Activated CD4-positive, alpha-beta T cell treated with anti-CD3 and anti-CD28 coated beads for 36 hours (primary cell): ENCODE measurements at regions not wholly inside any gene's neighbourhood (a gene's known extent, or its start where the extent isn't known, plus 50 kb on each side); places are given as distances from the start of the nearest gene placed in this dataset.

Source experiments
- ATAC-seq: fragments of 200-7000 bp; cut with Tn5 transposase; one replicate; pipeline ENCODE4 v1.10.0; 2021; ENCODE audit warnings: mild to moderate bottlenecking, moderate library complexity
- CTCF ChIA-PET: fragments of 350-600 bp; sonication (Branson Sonifier 250); formaldehyde crosslinking; loops from one replicate; lab custom pipeline; 2021; ENCODE audit warnings: antibody characterized with exemption; lab: Charles Lee
- POLR2A ChIA-PET: fragments of 350-600 bp; sonication (Branson Sonifier 250); formaldehyde crosslinking; loops from one replicate; lab custom pipeline; 2021; ENCODE audit warnings: antibody characterized with exemption, inconsistent platforms; lab: Charles Lee
- DNase-seq: peaks from one replicate; pipeline ENCODE4 v3.0.0-alpha.2; 2020
- H3K27ac Mint-ChIP-seq: one replicate; pipeline ENCODE4 v1.8.0; 2021; ENCODE audit warnings: mixed read lengths
- H3K27me3 Mint-ChIP-seq: one replicate; pipeline ENCODE4 v1.8.0; 2021; ENCODE audit warnings: mixed read lengths
- H3K36me3 Mint-ChIP-seq: one replicate; pipeline ENCODE4 v1.8.0; 2021; ENCODE audit warnings: low read depth, mixed read lengths
- H3K4me1 Mint-ChIP-seq: one replicate; pipeline ENCODE4 v1.8.0; 2021; ENCODE audit warnings: mixed read lengths
- H3K4me3 Mint-ChIP-seq: one replicate; pipeline ENCODE4 v1.8.0; 2021; ENCODE audit warnings: mild to moderate bottlenecking, moderate library complexity, mixed read lengths
- H3K9me3 Mint-ChIP-seq: one replicate; pipeline ENCODE4 v1.8.0; 2021; ENCODE audit warnings: low read depth, mixed read lengths
- intact Hi-C, 2 experiments: fragments of 100-400 bp; cut with DNase I in 1 of 2; cut with micrococcal nuclease in 1 of 2; formaldehyde crosslinking; loops; one replicate each; pipeline versions ENCODE4 v1.14.2 to v1.15.1; 2022 to 2024; cut with DNase I, micrococcal nuclease

DNA sequence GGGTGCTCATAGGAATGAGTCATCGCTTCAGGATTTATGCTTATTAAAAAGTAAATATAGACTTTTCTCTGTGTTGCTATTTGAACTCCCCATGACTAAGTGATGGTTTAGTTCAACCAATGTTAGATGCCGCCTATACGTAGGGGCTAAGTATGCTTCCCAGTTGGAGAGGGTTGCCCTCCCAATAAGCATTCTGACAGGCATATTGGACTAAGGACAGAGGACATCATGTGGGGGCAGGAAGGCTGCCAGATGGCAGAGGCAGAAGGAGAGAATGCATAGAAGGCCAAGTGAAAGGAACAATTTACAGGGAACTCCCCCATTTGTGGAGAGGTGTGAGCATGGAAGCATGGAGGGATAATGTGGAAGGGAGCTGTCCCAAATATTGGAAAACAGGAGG lies 318.4 kb upstream of the OBI1 start:
- Mint-ChIP-seq H3K27me3 (peaks cover 10% of the 10 kb centered on the region), H3K4me3 (no peak overlapping the region), H3K36me3 (no peaks in the 10 kb centered on the region), H3K4me1 (no peaks in the 10 kb centered on the region), H3K27ac (no peak overlapping the region), H3K9me3 (no peaks in the 10 kb centered on the region)
- ChIA-PET POLR2A (no interaction called here), CTCF (interaction anchor here (0.7 to 2.0 kb wide), 3 partner anchors 9 to 839 kb away, joined by 3 to 7 read pairs (median 6); no protein-coding TSS in a partner anchor)
- ATAC-seq: no peak
- DNase-seq: no peak
- intact Hi-C loops: loop anchor here (5.0 kb wide), 2 partner anchors 660 to 735 kb away; no protein-coding TSS in a partner anchor

DNA sequence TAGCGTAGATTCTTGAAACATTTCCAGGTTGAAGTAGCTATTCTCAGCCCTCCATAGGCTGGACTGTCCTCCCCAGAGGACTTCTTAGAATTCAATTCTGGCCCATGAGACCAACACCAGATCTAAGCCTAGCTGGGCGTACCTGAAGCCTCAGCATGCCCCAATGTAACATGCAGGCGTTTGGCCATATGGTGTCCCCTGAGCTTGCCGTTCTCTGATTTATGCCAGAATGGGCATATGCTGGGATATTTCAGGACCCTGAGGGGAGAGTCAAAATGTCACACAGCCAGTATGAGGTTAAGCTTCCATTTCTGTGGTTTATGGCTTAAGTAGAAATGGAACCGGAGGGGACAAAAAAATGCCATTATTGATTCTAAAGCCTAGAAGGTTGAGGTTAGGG lies 317.7 kb upstream of the OBI1 start:
- intact Hi-C loops: loop anchor here (5.0 kb wide), 2 partner anchors 659 to 734 kb away; no protein-coding TSS in a partner anchor
- Mint-ChIP-seq H3K27me3 (peaks cover 10% of the 10 kb centered on the region), H3K4me1 (no peaks in the 10 kb centered on the region), H3K9me3 (no peaks in the 10 kb centered on the region), H3K36me3 (no peaks in the 10 kb centered on the region), H3K4me3 (no peak overlapping the region), H3K27ac (no peak overlapping the region)
- POLR2A ChIA-PET: no interaction called here
- CTCF ChIA-PET: interaction anchor here (0.7 to 1.6 kb wide), 3 partner anchors 736 to 839 kb away, joined by 3 to 7 read pairs (median 3); no protein-coding TSS in a partner anchor
- ATAC-seq (no peak), DNase-seq (no peak)

DNA sequence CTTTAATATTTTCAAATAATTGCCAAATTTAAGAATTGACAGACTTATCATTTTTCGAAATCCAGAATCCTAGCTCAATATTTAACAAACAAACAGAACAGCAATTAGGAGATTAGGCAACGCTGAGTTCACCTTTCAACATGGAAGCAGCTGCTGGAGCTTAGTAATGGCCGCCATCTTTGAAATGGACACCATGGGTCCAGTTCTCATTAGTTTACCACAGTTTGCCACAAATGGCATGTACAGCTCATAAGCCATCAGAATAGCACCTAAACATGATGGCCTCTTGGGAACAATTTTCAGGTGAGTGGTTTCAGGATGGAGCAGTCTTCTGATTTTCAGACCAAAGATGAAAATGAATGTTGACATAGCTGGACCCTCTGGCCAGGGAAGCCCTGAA lies 313.6 kb upstream of the OBI1 start:
- Mint-ChIP-seq H3K4me1 (no peaks in the 10 kb centered on the region), H3K27ac (no peak overlapping the region), H3K4me3 (no peak overlapping the region), H3K27me3 (peaks cover 12% of the 10 kb centered on the region), H3K9me3 (no peaks in the 10 kb centered on the region), H3K36me3 (no peaks in the 10 kb centered on the region)
- ChIA-PET POLR2A (no interaction called here), CTCF (interaction anchor here (0.7 kb wide), 1 partner anchor 286 kb away, joined by 3 read pairs; no protein-coding TSS in a partner anchor)
- DNase-seq (no peak), ATAC-seq (no peak)
- intact Hi-C loops: no loop called here

DNA sequence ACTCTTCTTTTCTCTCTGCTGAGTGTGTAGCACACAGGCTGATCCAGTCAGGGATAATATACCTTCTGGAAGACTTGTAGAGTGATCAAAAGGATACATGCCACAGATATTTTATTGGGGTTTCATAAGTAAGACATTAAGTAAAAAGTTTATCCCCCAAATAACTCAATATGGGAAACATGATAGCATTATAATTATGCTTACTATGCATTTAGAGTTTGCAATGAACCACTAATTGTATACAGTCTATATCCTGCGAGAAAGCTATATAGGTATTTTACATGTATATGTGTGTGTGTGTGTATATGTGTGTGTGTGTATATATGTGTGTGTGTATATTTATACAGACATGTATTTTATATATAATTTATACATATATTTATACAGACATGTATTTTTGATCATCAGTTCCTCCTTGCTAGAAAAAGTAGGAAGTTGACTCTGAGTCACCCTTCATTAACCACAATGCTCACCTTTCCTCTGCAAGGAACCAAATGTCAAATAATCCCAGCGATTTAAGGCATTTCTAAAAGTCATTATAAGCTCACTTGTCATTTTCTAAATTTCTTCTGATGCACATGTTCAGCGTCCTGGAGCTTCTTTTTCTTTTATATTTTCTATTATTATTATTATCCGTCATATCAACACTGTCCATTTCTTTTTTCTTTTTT lies 312.5 kb upstream of the OBI1 start:
- CTCF ChIA-PET: no interaction called here
- POLR2A ChIA-PET: no interaction called here
- Mint-ChIP-seq H3K4me1 (no peaks in the 10 kb centered on the region), H3K27ac (no peak overlapping the region), H3K9me3 (no peaks in the 10 kb centered on the region), H3K36me3 (no peaks in the 10 kb centered on the region), H3K27me3 (peaks cover 9% of the 10 kb centered on the region), H3K4me3 (no peak overlapping the region)
- DNase-seq: no peak
- intact Hi-C loops: no loop called here
- no peak for ATAC-seq

DNA sequence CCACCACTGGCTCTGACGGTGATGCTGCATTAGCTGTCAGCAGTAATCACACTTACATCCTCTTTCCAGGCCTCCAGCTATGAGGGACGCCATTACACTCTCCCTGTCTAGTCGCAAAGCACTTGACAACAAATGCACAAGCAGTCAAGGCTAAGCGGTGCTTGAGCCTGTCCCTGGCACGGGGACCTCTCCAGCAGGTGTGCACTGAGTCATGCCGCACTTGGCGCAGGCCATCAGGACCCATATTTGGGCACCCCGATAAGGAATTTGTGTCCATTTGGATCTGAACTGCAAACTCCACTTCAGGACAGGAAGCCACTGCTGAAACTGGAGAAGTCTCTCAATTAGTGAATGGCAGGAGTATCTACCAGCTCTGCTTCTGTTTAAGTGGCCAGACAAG lies 301.9 kb upstream of the OBI1 start:
- ATAC-seq (no peak), DNase-seq (no peak)
- Mint-ChIP-seq H3K4me3 (no peak overlapping the region), H3K4me1 (no peaks in the 10 kb centered on the region), H3K27me3 (peaks cover 4% of the 10 kb centered on the region), H3K36me3 (no peaks in the 10 kb centered on the region), H3K27ac (no peak overlapping the region), H3K9me3 (no peaks in the 10 kb centered on the region)
- intact Hi-C loops: no loop called here
- ChIA-PET POLR2A (no interaction called here), CTCF (interaction anchor here (2.4 kb wide), 1 partner anchor 18 kb away, joined by 9 read pairs; no protein-coding TSS in a partner anchor)

DNA sequence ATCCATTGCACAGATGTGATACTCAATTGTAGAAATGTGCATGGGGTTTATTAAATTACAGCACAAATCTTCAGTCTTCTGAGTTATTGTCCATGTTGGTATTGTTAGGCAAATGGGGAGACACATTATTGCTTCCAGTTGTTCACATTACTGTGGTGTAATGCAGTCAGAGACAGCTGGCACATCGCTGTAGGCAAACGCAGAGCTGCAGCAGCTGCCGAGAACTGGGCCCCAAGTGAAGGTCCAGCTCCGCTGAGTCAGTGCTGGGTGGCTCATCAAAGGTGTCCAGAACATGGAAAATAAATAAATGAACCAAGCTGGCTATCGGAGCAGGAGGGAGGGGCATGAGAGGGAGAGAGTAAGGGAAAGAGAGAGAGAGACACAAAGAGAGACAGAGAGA lies 299.1 kb upstream of the OBI1 start:
- Mint-ChIP-seq H3K4me1 (no peaks in the 10 kb centered on the region), H3K27ac (no peak overlapping the region), H3K27me3 (peaks cover 4% of the 10 kb centered on the region), H3K4me3 (no peak overlapping the region), H3K9me3 (no peaks in the 10 kb centered on the region), H3K36me3 (no peaks in the 10 kb centered on the region)
- DNase-seq: no peak
- intact Hi-C loops: no loop called here
- no peak for ATAC-seq
- POLR2A ChIA-PET: no interaction called here
- CTCF ChIA-PET: no interaction called here

DNA sequence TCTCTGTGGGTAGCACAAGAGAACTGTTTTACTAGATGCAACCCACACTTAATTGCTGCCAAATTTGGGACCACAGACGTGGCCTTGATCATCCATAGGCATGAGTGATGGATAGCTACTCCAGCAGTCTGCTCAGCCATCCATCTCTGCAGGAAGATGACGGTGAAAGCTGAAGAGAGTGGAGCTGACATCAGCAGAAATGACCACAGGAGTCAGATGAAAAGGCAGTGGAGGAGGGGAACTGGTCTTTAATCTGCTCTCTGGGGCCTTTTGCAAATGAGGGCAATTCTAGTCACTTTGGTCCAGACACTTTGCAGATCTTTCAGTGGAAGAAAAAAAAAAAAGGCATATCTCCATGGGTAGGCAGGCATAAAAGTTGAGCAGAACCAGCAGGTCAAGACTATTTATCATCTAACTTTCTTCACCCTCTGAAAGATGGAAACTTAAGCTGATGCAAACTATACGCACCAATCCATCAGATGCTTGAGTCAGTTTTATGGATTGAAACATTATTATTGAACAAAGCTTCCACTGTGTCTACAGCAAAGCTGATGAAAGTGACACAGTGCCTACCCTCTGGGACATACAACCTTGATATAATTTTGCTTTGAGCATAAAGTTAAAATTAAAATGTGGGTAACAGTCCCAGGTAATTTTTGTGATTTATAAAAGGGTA lies 281.6 kb upstream of the OBI1 start:
- POLR2A ChIA-PET: no interaction called here
- Mint-ChIP-seq H3K27me3 (no peaks in the 10 kb centered on the region), H3K27ac (no peak overlapping the region), H3K9me3 (no peaks in the 10 kb centered on the region), H3K36me3 (no peaks in the 10 kb centered on the region), H3K4me1 (no peaks in the 10 kb centered on the region), H3K4me3 (no peak overlapping the region)
- ATAC-seq (no peak), DNase-seq (no peak)
- intact Hi-C loops: no loop called here
- CTCF ChIA-PET: no interaction called here

DNA sequence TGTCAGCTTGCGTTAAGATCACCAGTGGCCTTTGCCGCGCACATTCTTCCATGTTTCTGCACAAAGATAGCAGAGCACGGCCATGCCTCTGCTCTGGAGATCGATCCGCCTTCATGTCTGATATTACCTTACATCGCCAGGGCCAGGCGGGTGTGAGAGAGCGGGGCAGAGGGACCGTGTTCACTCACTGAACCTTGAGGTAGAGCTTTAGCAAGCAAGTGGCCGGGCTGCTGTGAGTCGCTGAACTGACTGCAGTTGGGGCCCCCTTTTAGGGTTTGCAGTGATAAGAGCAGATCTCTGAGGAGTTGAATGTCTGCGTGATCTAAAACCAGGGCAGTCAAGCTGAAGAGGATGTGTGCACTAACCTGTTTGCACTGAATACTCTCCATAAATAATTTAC lies 275.4 kb upstream of the OBI1 start:
- Mint-ChIP-seq H3K27ac (no peak overlapping the region), H3K27me3 (peaks cover 6% of the 10 kb centered on the region), H3K36me3 (no peaks in the 10 kb centered on the region), H3K4me1 (no peaks in the 10 kb centered on the region), H3K9me3 (no peaks in the 10 kb centered on the region), H3K4me3 (no peak overlapping the region)
- no peak for ATAC-seq
- DNase-seq: no peak
- ChIA-PET CTCF (no interaction called here), POLR2A (no interaction called here)
- intact Hi-C loops: no loop called here

DNA sequence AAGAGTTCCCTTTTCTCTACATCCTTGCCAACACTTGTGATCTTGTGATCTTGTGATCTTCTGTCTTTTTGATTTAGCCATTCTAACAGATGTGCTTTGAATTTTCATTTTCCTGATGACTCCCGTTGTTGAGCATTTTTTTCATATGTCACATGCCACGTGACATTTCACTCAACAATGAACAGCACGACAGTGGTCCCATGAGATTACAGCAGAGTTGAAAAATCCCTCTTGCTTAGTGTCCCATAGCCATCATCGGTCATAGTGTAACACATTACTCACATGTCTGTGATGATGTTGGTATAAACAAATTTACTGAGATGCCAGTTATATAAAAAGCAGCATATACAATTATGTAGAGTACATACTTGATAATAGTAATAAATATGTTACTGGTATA lies 256.1 kb upstream of the OBI1 start:
- H3K4me1 Mint-ChIP-seq: no peaks in the 10 kb centered on the region
- no peak overlapping the region for H3K27ac Mint-ChIP-seq
- ChIA-PET POLR2A (no interaction called here), CTCF (no interaction called here)
- no peaks in the 10 kb centered on the region for H3K9me3 Mint-ChIP-seq
- H3K27me3 Mint-ChIP-seq: peaks cover 6% of the 10 kb centered on the region
- no peaks in the 10 kb centered on the region for H3K36me3 Mint-ChIP-seq
- ATAC-seq (no peak), DNase-seq (no peak)
- H3K4me3 Mint-ChIP-seq: no peak overlapping the region
- intact Hi-C loops: no loop called here

DNA sequence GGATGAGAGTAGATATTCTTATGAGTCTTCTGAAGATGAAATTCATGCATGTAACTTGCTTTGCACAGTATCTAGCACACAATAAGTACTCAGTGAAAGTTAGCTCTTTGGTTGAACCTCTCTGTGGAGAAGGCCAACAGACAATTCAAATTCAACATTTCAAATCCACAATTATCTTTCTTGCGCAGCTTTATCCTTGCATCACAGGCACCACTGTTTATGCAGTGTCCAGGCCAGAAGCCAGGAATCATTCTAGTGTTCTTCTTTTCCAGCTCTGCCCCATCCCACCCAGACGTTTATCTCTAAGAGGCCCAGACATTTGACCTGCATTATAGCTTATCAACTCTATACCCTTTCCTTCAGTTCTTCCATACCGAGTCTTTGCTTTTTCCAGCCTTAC lies 254.7 kb upstream of the OBI1 start:
- Mint-ChIP-seq H3K27ac (no peak overlapping the region), H3K36me3 (no peaks in the 10 kb centered on the region), H3K4me1 (no peaks in the 10 kb centered on the region), H3K4me3 (no peak overlapping the region), H3K9me3 (no peaks in the 10 kb centered on the region), H3K27me3 (peaks cover 6% of the 10 kb centered on the region)
- ATAC-seq (no peak), DNase-seq (no peak)
- POLR2A ChIA-PET: no interaction called here
- intact Hi-C loops: no loop called here
- CTCF ChIA-PET: no interaction called here

DNA sequence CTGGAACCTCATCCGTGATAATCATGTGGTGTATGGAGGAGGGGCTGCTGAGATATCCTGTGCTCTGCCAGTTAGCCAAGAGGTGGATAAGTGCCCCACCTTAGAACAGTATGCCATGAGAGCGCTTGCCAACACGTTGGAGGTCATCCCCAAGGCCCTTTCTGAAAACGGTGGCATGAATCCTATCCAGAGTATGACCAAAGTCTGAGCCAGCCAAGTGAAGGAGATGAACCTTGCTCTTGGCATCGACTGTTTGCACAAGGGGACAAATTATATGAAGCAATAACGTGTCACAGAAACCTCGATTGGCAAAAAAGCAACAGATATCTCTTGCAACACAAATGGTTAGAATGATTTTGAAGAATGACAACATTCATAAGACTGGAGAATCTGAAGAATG lies 251.2 kb upstream of the OBI1 start:
- CTCF ChIA-PET: no interaction called here
- no peak for ATAC-seq
- intact Hi-C loops: no loop called here

DNA sequence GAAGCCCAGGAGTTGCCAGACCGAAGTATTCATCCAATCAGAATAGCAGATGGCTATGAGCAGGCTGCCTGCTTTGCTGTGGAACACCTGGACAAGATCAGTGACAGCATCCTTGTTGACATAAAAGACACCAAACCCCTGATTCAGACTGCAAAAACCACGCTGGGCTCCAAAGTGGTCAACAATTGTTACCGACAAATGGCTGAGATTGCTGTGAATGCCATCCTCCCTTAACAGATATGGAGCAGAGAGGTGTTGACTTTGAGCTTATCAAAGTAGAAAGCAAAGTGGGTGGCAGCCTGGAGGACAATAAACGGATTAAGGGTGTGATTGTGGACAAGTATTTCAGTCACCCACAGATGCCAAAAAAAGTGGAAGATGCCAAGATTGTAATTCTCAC lies 250.3 kb upstream of the OBI1 start:
- Mint-ChIP-seq H3K27me3 (peaks cover 4% of the 10 kb centered on the region), H3K36me3 (no peaks in the 10 kb centered on the region), H3K4me1 (no peaks in the 10 kb centered on the region), H3K9me3 (no peaks in the 10 kb centered on the region), H3K27ac (no peak overlapping the region), H3K4me3 (no peak overlapping the region)
- DNase-seq (no peak), ATAC-seq (no peak)
- intact Hi-C loops: no loop called here
- CTCF ChIA-PET: no interaction called here
- POLR2A ChIA-PET: no interaction called here

More for the DNA sequence above, 251.2 kb upstream of the OBI1 start:
- no peak overlapping the region for H3K27ac Mint-ChIP-seq
- peaks cover 4% of the 10 kb centered on the region for H3K27me3 Mint-ChIP-seq
- H3K4me1 Mint-ChIP-seq: no peaks in the 10 kb centered on the region
- H3K9me3 Mint-ChIP-seq: no peaks in the 10 kb centered on the region
- POLR2A ChIA-PET: no interaction called here
- DNase-seq: no peak
- H3K36me3 Mint-ChIP-seq: no peaks in the 10 kb centered on the region
- H3K4me3 Mint-ChIP-seq: no peak overlapping the region
